Caco-2 (cell line): ENCODE measurements at regions not wholly inside any gene's neighbourhood (a gene's known extent, or its start where the extent isn't known, plus 50 kb on each side); places are given as distances from the start of the nearest gene placed in this dataset.

ENCODE experiments used
- BruUV-seq: library from RNA; stranded (reverse); fragments of 400-500 nt; replicated peaks from 2 replicates; lab custom pipeline; 2021; lab: Mats Ljungman, UMichigan
- CTCF ChIA-PET: fragments of 300-600 bp; sonication (Branson Sonifier 250); formaldehyde crosslinking; loops from one replicate; lab custom pipeline; 2022; ENCODE audit warnings: antibody characterized with exemption; lab: Charles Lee
- POLR2A ChIA-PET: fragments of 300-600 bp; sonication (Branson Sonifier 250); formaldehyde crosslinking; loops from one replicate; lab custom pipeline; 2022; ENCODE audit warnings: antibody characterized with exemption; lab: Charles Lee
- DNase-seq, 2 experiments: peaks; one replicate each; pipeline versions ENCODE4 v3.0.0 to v3.0.0-alpha.2; 2020 to 2022
- H3K27me3 ChIP-seq: replicated peaks from 2 replicates; pipeline ENCODE4 v1.6.0; 2011; ENCODE audit warnings: low read length; ENCODE audit not compliant: control insufficient read depth, insufficient read depth
- H3K36me3 ChIP-seq: 2 replicates; pipeline ENCODE4 v1.5.1; 2011; ENCODE audit warnings: low read length; ENCODE audit not compliant: control insufficient read depth, insufficient read depth
- H3K4me1 ChIP-seq: fragments of 250-450 bp; sonication (Bioruptor Pico); 2 replicates; pipeline ENCODE4 v1.5.1; 2020; ENCODE audit warnings: mild to moderate bottlenecking
- H3K4me3 ChIP-seq: 2 replicates; pipeline ENCODE4 v1.5.1; 2011; ENCODE audit warnings: low read depth, mild to moderate bottlenecking, control low read depth, low read length
- H3K9me3 ChIP-seq: fragments of 250-450 bp; sonication (Bioruptor Pico); 2 replicates; pipeline ENCODE4 v1.5.1; 2020; ENCODE audit warnings: mild to moderate bottlenecking, moderate library complexity
- H3K27ac Mint-ChIP-seq: one replicate; pipeline ENCODE4 v1.8.0; 2022; ENCODE audit warnings: mixed read lengths; ENCODE audit not compliant: unreplicated experiment
- H3K27me3 Mint-ChIP-seq: one replicate; pipeline ENCODE4 v1.8.0; 2022; ENCODE audit warnings: mixed read lengths; ENCODE audit not compliant: insufficient read depth, unreplicated experiment
- H3K36me3 Mint-ChIP-seq: one replicate; pipeline ENCODE4 v1.8.0; 2022; ENCODE audit warnings: mild to moderate bottlenecking, mixed read lengths; ENCODE audit not compliant: insufficient read depth, unreplicated experiment
- H3K4me1 Mint-ChIP-seq: one replicate; pipeline ENCODE4 v1.8.0; 2022; ENCODE audit warnings: low read depth, mixed read lengths; ENCODE audit not compliant: unreplicated experiment
- H3K4me3 Mint-ChIP-seq: one replicate; pipeline ENCODE4 v1.8.0; 2022; ENCODE audit warnings: mild to moderate bottlenecking, moderate library complexity, mixed read lengths; ENCODE audit not compliant: unreplicated experiment
- H3K9me3 Mint-ChIP-seq: one replicate; pipeline ENCODE4 v1.8.0; 2022; ENCODE audit warnings: mixed read lengths; ENCODE audit not compliant: unreplicated experiment
- intact Hi-C: fragments of 100-400 bp; cut with micrococcal nuclease; formaldehyde crosslinking; loops from one replicate; pipeline ENCODE4 v1.10.0; 2022; ENCODE audit not compliant: unreplicated experiment
- TF ChIP-seq, protein P1 (sequence below), 2 experiments: fragments of 200-600 bp in 1 of 2; IDR thresholded peaks; 1 replicate in 1 of 2; 2 replicates in 1 of 2; pipeline versions ENCODE4 v1.5.1 to v1.8.0; 2011 to 2022; ENCODE audit warnings: antibody characterized with exemption in 1 of 2, control low read depth in 1 of 2, inconsistent platforms in 1 of 2, low read depth in 1 of 2, low read length in 1 of 2, mild to moderate bottlenecking in 1 of 2, moderate library complexity in 1 of 2; ENCODE audit not compliant: insufficient read depth in 1 of 2, severe bottlenecking in 1 of 2, unreplicated experiment in 1 of 2

DNA sequence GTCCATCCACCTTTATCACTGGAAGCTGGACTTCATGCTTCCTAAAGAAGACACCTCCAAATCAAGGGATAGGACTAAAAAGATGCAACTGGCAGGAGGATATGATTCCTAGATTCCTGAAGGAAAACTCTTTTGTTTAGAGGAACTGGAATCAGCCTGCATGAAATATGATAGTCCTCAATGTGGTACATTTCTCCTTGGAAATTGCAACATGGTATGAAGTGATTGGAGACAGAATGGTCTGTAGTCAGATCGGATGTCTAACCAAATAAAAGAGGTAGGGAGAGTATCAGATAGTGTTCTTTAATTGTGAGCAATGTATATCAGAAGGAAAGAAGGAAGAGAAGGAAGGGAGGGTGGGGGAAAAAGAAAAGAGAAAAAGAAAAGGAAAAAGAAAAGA, 116.1 kb upstream of the FSTL4 start:
- 0 out of 2 replicates have a peak, but pooled peaks cover 4% of the 10 kb centered on the region for H3K9me3 ChIP-seq
- H3K27me3 Mint-ChIP-seq = peaks cover 15% of the 10 kb centered on the region
- intact Hi-C loops = no loop called here
- DNase-seq = no peak
- no peaks in the 10 kb centered on the region; the same call in 1 of the 2 replicates for H3K27me3 ChIP-seq
- H3K4me3 ChIP-seq = no peak overlapping the region
- no peaks in the 10 kb centered on the region for H3K4me1 ChIP-seq
- TF ChIP-seq, protein P1, sequence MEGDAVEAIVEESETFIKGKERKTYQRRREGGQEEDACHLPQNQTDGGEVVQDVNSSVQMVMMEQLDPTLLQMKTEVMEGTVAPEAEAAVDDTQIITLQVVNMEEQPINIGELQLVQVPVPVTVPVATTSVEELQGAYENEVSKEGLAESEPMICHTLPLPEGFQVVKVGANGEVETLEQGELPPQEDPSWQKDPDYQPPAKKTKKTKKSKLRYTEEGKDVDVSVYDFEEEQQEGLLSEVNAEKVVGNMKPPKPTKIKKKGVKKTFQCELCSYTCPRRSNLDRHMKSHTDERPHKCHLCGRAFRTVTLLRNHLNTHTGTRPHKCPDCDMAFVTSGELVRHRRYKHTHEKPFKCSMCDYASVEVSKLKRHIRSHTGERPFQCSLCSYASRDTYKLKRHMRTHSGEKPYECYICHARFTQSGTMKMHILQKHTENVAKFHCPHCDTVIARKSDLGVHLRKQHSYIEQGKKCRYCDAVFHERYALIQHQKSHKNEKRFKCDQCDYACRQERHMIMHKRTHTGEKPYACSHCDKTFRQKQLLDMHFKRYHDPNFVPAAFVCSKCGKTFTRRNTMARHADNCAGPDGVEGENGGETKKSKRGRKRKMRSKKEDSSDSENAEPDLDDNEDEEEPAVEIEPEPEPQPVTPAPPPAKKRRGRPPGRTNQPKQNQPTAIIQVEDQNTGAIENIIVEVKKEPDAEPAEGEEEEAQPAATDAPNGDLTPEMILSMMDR (IDR thresholded peaks at IDR 0.05; ENCODE audit: insufficient read depth in 1 of 2, low read depth in 1 of 2, low read length in 1 of 2, severe bottlenecking in 1 of 2, unreplicated experiment in 1 of 2) = no peak
- H3K9me3 Mint-ChIP-seq = peaks cover 30% of the 10 kb centered on the region
- no peaks in the 10 kb centered on the region for H3K4me1 Mint-ChIP-seq
- H3K27ac Mint-ChIP-seq = no peak overlapping the region
- H3K36me3 Mint-ChIP-seq = no peaks in the 10 kb centered on the region
- H3K36me3 ChIP-seq = no peaks in the 10 kb centered on the region
- POLR2A ChIA-PET = no interaction called here
- BruUV-seq = no TSS peak
- CTCF ChIA-PET = no interaction called here
- H3K4me3 Mint-ChIP-seq = no peak overlapping the region

DNA sequence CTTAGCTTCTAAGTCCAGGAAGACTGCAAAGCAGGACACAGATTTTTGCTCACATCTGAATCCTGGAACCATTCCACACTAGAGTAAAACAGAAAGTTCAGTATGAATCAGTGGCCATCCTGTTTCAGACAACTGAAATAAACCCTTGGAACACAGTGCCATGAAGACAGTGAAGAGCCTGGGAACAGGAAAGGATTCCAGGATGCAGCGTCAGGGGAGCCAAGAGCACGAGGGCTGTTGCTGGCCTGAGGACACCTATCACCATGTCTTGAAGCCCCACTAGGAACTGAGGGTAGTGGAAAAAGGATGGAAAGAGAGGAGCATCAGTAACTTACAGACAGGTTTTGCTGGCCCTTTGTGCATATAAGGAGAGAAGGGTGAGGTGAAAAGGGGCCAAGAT, 115.3 kb upstream of the FSTL4 start:
- Histone ChIP-seq H3K4me3 (no peak overlapping the region), H3K9me3 (0 out of 2 replicates have a peak, but pooled peaks cover 4% of the 10 kb centered on the region), H3K27me3 (no peaks in the 10 kb centered on the region; the same call in 1 of the 2 replicates), H3K36me3 (no peaks in the 10 kb centered on the region), H3K4me1 (no peaks in the 10 kb centered on the region)
- ChIA-PET POLR2A (no interaction called here), CTCF (no interaction called here)
- TF ChIP-seq, protein P1 (IDR thresholded peaks at IDR 0.05; ENCODE audit: insufficient read depth in 1 of 2, low read depth in 1 of 2, low read length in 1 of 2, severe bottlenecking in 1 of 2, unreplicated experiment in 1 of 2) = no peak
- Mint-ChIP-seq H3K36me3 (no peaks in the 10 kb centered on the region), H3K27me3 (peaks cover 15% of the 10 kb centered on the region), H3K4me1 (no peaks in the 10 kb centered on the region), H3K27ac (no peak overlapping the region), H3K9me3 (peaks cover 32% of the 10 kb centered on the region), H3K4me3 (no peak overlapping the region)
- DNase-seq = no peak
- no TSS peak for BruUV-seq
- intact Hi-C loops = no loop called here

DNA sequence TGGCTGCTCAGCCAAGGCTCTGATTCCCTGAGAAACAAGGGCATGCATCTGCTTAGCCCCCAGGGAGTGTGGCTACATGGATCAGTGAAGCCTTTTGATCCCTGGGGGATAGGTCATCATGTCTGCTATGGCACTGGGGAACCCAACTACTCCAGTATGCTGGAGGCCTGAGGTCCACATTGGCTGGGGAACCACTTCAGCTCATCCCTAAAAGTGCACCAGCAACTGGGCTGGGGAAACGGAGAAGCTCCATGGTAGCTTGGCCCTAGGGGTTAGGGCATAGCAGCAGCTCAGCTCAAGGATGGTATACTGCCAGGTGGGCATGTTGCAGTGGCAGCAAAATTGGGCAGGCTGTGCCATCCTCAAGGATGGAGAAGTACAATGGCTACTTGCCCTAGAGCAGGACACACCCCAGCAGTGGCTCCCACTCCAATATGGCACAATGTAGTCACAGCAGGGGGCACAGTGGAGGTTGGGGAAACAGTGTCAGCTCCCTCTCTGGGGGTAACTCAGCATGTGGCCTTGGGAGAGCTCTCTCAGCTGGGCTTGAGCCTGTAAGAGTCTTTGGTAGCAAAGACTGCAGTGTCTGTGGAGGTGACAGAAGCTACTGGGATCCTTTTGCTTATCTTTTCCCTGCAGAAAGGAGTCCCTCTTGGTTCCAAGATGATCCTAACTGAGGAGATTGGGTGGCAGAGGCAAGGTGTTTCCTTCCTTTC, 111.5 kb upstream of the FSTL4 start:
- CTCF ChIA-PET = no interaction called here

More for the DNA sequence above, 111.5 kb upstream of the FSTL4 start:
- no peaks in the 10 kb centered on the region for H3K4me1 ChIP-seq
- TF ChIP-seq, protein P1 (IDR thresholded peaks at IDR 0.05; ENCODE audit: insufficient read depth in 1 of 2, low read depth in 1 of 2, low read length in 1 of 2, severe bottlenecking in 1 of 2, unreplicated experiment in 1 of 2) = no peak
- H3K36me3 ChIP-seq = no peaks in the 10 kb centered on the region
- DNase-seq = no peak
- H3K4me3 ChIP-seq = no peak overlapping the region
- H3K4me3 Mint-ChIP-seq = no peak overlapping the region
- intact Hi-C loops = no loop called here
- H3K4me1 Mint-ChIP-seq = no peaks in the 10 kb centered on the region
- H3K9me3 ChIP-seq = peaks cover 17% of the 10 kb centered on the region
- H3K27me3 Mint-ChIP-seq = peaks cover 18% of the 10 kb centered on the region
- H3K27me3 ChIP-seq = no peaks in the 10 kb centered on the region; the same call in 1 of the 2 replicates
- BruUV-seq = no TSS peak
- H3K9me3 Mint-ChIP-seq = peaks cover 35% of the 10 kb centered on the region
- POLR2A ChIA-PET = no interaction called here
- no peak overlapping the region for H3K27ac Mint-ChIP-seq
- H3K36me3 Mint-ChIP-seq = no peaks in the 10 kb centered on the region
